ENCODE measurements at regions not wholly inside any gene's neighbourhood (a gene's known extent, or its start where the extent isn't known, plus 50 kb on each side); places are given as distances from the start of the nearest gene placed in this dataset.
A peak's percentile ranks its signal among the peaks of the same experiment; 100 is the strongest.

GRCh38 chr6:140069576-140069975 is 695.1 kb upstream of the CITED2 start:
- DNase-seq (ENCODE audit: low spot score in 2 of 2): no peak
- no peaks in the 10 kb centered on the region for H3K36me3 ChIP-seq
- no peak overlapping the region for H3K4me3 ChIP-seq
- H3K27ac ChIP-seq: no peak overlapping the region
- peaks cover 19% of the 10 kb centered on the region for H3K4me1 ChIP-seq
- H3K9me3 ChIP-seq: no peaks in the 10 kb centered on the region
- no peaks in the 10 kb centered on the region for H3K27me3 ChIP-seq
- no peak for TF ChIP-seq POLR2A (IDR thresholded peaks at IDR 0.05)
- no peak for TF ChIP-seq EP300 (IDR thresholded peaks at IDR 0.05)
- no peak for TF ChIP-seq POLR2AphosphoS5 (IDR thresholded peaks at IDR 0.05)
- no peak for TF ChIP-seq CTCF (IDR thresholded peaks at IDR 0.05)

GRCh38 chr6:140068801-140069200 is 694.4 kb upstream of the CITED2 start:
- DNase-seq (ENCODE audit: low spot score in 2 of 2): no peak
- H3K4me1 ChIP-seq: peaks cover 19% of the 10 kb centered on the region
- H3K27me3 ChIP-seq: no peaks in the 10 kb centered on the region
- no peak overlapping the region for H3K27ac ChIP-seq
- H3K9me3 ChIP-seq: no peaks in the 10 kb centered on the region
- TF ChIP-seq CTCF (IDR thresholded peaks at IDR 0.05) (no peak), EP300 (IDR thresholded peaks at IDR 0.05) (no peak), POLR2AphosphoS5 (IDR thresholded peaks at IDR 0.05) (no peak), POLR2A (IDR thresholded peaks at IDR 0.05) (no peak)
- H3K36me3 ChIP-seq: no peaks in the 10 kb centered on the region
- 71% methylated on average over 3 of the region's 3 CpGs for WGBS
- H3K4me3 ChIP-seq: no peak overlapping the region

- H3K27ac ChIP-seq: no peak overlapping the region
- H3K36me3 ChIP-seq: no peaks in the 10 kb centered on the region
Measured at GRCh38 chr6:140064366-140064765, 689.9 kb upstream of the CITED2 start.

GRCh38 chr6:140063021-140063399 is 688.6 kb upstream of the CITED2 start:
- H3K27me3 ChIP-seq: no peaks in the 10 kb centered on the region
- no peaks in the 10 kb centered on the region for H3K9me3 ChIP-seq
- H3K4me3 ChIP-seq: no peak overlapping the region
- H3K4me1 ChIP-seq: peaks cover 15% of the 10 kb centered on the region
- H3K27ac ChIP-seq: peak overlapping the region; percentile 48
- DNase-seq (ENCODE audit: low spot score in 2 of 2): no peak
- TF ChIP-seq POLR2AphosphoS5 (IDR thresholded peaks at IDR 0.05) (no peak), CTCF (IDR thresholded peaks at IDR 0.05) (no peak), EP300 (IDR thresholded peaks at IDR 0.05) (no peak), POLR2A (IDR thresholded peaks at IDR 0.05) (no peak)
- H3K36me3 ChIP-seq: no peaks in the 10 kb centered on the region

More at GRCh38 chr6:140064366-140064765, 689.9 kb upstream of the CITED2 start:
- H3K4me3 ChIP-seq: no peak overlapping the region
- H3K9me3 ChIP-seq: no peaks in the 10 kb centered on the region
- peaks cover 15% of the 10 kb centered on the region for H3K4me1 ChIP-seq
- no peaks in the 10 kb centered on the region for H3K27me3 ChIP-seq
- no peak for DNase-seq (ENCODE audit: low spot score in 2 of 2)
- TF ChIP-seq EP300 (IDR thresholded peaks at IDR 0.05) (no peak), POLR2A (IDR thresholded peaks at IDR 0.05) (no peak), POLR2AphosphoS5 (IDR thresholded peaks at IDR 0.05) (no peak), CTCF (IDR thresholded peaks at IDR 0.05) (no peak)
- 92% methylated on average over 7 of the region's 7 CpGs for WGBS

GRCh38 chr6:140062043-140063020 is 687.9 kb upstream of the CITED2 start:
- Histone ChIP-seq H3K27ac (peak overlapping the region; percentile 48), H3K4me3 (no peak overlapping the region), H3K4me1 (peaks cover 15% of the 10 kb centered on the region), H3K27me3 (no peaks in the 10 kb centered on the region), H3K9me3 (no peaks in the 10 kb centered on the region), H3K36me3 (no peaks in the 10 kb centered on the region)
- 19% methylated on average over 3 of the region's 3 CpGs for WGBS
- peak; percentile 77 to 82 for DNase-seq (ENCODE audit: low spot score in 2 of 2)
- TF ChIP-seq EP300 (IDR thresholded peaks at IDR 0.05): no peak
- TF ChIP-seq POLR2AphosphoS5 (IDR thresholded peaks at IDR 0.05): no peak
- TF ChIP-seq CTCF (IDR thresholded peaks at IDR 0.05): no peak
- TF ChIP-seq POLR2A (IDR thresholded peaks at IDR 0.05): no peak
